GM21576 (cell line): ENCODE measurements at regions not wholly inside any gene's neighbourhood (a gene's known extent, or its start where the extent isn't known, plus 50 kb on each side); places are given as distances from the start of the nearest gene placed in this dataset.

Source experiments
- ATAC-seq: cut with Tn5 transposase; IDR thresholded peaks from one replicate; pipeline ENCODE4 v1.9.1; 2021; ENCODE audit warnings: mild to moderate bottlenecking, moderate library complexity; ENCODE audit not compliant: unreplicated experiment

GRCh38 chr2:151157000-151157735, 104.5 kb downstream of the RBM43 start:
- no peak for ATAC-seq

GRCh38 chr2:151156431-151156830, 105.2 kb downstream of the RBM43 start:
- no peak for ATAC-seq

- ATAC-seq: no peak
Measured at GRCh38 chr2:151153601-151154000, 108.1 kb downstream of the RBM43 start.

- ATAC-seq: no peak
Measured at GRCh38 chr2:151150331-151151320, 111.0 kb downstream of the RBM43 start.

GRCh38 chr2:151138507-151138906, 123.2 kb downstream of the RBM43 start:
- no peak for ATAC-seq

GRCh38 chr2:151137526-151137925, 124.1 kb downstream of the RBM43 start:
- ATAC-seq: no peak

GRCh38 chr2:151120011-151120410, 141.7 kb downstream of the RBM43 start:
- ATAC-seq: no peak

- ATAC-seq: no peak
Measured at GRCh38 chr2:151119374-151119773, 142.3 kb downstream of the RBM43 start.

- no peak for ATAC-seq
Measured at GRCh38 chr2:151118269-151118668, 143.4 kb downstream of the RBM43 start.

GRCh38 chr2:151114874-151115273, 146.8 kb downstream of the RBM43 start:
- ATAC-seq: no peak

- no peak for ATAC-seq
Measured at GRCh38 chr2:151113318-151113717, 148.3 kb downstream of the RBM43 start.

GRCh38 chr2:151111599-151112278, 149.9 kb downstream of the RBM43 start:
- ATAC-seq: no peak

- ATAC-seq: no peak
Measured at GRCh38 chr2:151106805-151107506, 154.7 kb downstream of the RBM43 start.

- no peak for ATAC-seq
Measured at GRCh38 chr2:151103551-151103950, 158.1 kb downstream of the RBM43 start.

- no peak for ATAC-seq
Measured at GRCh38 chr2:151102226-151102625, 159.4 kb downstream of the RBM43 start.

GRCh38 chr2:151098841-151099240, 162.8 kb downstream of the RBM43 start:
- ATAC-seq: no peak

GRCh38 chr2:151097895-151098294, 163.8 kb downstream of the RBM43 start:
- ATAC-seq: no peak

- ATAC-seq: no peak
Measured at GRCh38 chr2:151097128-151097527, 164.5 kb downstream of the RBM43 start.

GRCh38 chr2:151096235-151096634, 165.4 kb downstream of the RBM43 start:
- ATAC-seq: no peak

GRCh38 chr2:151095463-151095862, 166.2 kb downstream of the RBM43 start:
- ATAC-seq: no peak

GRCh38 chr2:151091583-151091982, 170.1 kb downstream of the RBM43 start:
- no peak for ATAC-seq
